Activated T-cell treated with anti-CD3 and anti-CD28 coated beads, Interleukin-2, amount 50 U/mL, for 48 hours (primary cell): ENCODE measurements at regions not wholly inside any gene's neighbourhood (a gene's known extent, or its start where the extent isn't known, plus 50 kb on each side); places are given as distances from the start of the nearest gene placed in this dataset.

ENCODE experiments used
- DNase-seq, 2 experiments: peaks; one replicate each; pipeline ENCODE4 v3.0.0-alpha.2; 2020

- no peak for DNase-seq
These were observed 70.1 kb upstream of the FSTL4 start for GRCh38 chr5:133682451-133682850.

DNA sequence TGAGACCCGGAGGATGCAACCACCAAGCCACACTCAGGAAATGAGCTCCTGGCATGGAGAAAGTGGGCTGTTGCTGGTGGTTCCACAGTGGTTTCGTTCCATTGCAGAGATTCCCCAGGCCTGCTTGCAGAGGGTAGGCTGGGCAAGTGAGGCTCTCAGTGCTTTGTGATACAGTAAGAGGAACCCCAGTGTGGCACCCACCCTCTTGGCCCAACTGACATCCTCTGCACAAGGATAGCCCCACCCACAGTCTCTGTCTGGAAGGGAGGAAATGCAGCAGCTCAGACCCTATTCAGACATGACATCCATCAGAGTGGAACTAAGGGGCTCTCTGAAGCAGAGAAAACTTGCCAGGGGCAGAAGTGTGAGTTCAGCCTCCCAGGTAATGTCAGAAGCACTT, 69.6 kb upstream of the FSTL4 start:
- no peak for DNase-seq

- no peak for DNase-seq
These were observed 68.7 kb upstream of the FSTL4 start for GRCh38 chr5:133680830-133681565.

DNA sequence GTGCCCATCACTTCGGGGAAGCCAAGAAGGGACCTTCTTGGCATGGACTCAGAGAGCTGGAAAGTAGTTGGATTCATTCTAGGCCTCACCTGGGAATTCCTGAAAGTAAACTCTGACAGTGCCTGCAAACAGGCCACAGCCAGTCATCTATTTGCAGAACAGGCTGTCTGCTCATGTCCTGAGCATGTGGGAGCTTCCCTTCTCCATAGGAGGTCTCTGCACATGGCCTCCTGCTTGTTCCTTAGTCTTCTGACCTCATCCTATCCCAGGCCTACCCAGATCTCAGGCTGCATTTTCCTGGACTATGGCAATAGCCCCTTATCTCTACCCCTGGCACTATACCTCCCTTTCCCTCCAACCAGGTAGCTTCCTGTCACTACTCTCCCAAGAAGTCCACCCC, 67.2 kb upstream of the FSTL4 start:
- DNase-seq, result no peak

DNA sequence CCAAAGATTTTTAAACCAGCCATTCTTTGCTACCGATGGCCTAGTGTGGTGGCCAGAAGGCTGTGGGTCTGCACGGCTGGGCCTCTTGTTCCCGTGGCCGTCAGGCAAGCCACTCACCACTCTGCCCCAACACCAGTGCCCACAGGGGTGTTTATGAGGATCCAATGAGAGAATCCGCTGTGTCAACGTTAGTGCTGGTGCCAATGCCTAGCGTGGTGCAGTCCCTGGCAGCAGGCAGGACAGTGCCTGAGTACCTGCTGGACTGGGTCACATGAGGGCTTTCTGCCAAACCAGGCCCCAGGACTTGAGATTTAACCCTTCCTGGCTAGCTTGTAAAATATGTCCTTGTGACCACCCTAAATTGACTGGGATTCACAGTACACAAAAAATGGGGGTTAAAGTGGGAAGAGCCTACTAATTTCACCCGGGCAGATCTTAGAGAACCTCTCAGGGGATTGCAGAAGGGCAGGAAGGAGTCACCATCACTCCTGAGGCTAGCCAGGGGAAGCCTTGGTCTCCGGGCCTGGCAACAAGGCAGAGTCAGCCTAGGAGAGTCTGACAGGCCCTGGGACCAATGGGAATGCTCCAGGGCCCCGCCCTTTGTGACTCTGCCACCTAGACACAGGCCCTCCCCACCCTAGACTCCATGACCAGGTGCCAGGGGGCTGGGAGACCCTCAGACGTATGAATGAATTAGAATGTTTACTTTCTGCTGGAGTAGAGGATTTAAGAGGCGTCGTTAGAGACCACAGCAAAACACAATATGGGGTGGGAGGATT, 63.2 kb upstream of the FSTL4 start:
- no peak for DNase-seq

- DNase-seq, result no peak
These were observed 58.0 kb upstream of the FSTL4 start for GRCh38 chr5:133670336-133670735.

- no peak for DNase-seq
These were observed 57.1 kb upstream of the FSTL4 start for GRCh38 chr5:133669472-133669871.

DNA sequence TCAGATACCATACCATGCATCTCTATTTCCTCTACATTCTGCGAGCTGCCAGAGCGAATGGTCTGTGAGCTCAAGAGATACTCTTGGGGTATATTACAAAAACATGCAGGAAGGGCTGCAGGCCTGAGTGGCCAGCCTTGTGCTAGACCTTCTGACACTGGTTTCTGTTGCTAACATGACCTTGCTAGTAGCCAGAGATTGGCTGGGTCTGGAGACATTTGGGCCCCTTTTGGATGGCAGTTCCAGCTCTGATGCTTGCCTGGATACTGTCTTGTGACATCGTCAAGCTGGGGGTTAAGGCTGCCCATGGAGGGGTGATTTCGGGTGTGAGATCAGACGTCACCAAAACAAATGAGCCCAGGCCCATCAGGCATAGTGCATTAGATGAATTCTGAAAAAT, 56.1 kb upstream of the FSTL4 start:
- DNase-seq, result no peak

GRCh38 chr5:133667217-133667616, 54.9 kb upstream of the FSTL4 start:
- no peak for DNase-seq

- DNase-seq, result no peak
These were observed 53.2 kb upstream of the FSTL4 start for GRCh38 chr5:133665571-133665970.

GRCh38 chr5:133664422-133664821, 52.1 kb upstream of the FSTL4 start:
- DNase-seq, result no peak

DNA sequence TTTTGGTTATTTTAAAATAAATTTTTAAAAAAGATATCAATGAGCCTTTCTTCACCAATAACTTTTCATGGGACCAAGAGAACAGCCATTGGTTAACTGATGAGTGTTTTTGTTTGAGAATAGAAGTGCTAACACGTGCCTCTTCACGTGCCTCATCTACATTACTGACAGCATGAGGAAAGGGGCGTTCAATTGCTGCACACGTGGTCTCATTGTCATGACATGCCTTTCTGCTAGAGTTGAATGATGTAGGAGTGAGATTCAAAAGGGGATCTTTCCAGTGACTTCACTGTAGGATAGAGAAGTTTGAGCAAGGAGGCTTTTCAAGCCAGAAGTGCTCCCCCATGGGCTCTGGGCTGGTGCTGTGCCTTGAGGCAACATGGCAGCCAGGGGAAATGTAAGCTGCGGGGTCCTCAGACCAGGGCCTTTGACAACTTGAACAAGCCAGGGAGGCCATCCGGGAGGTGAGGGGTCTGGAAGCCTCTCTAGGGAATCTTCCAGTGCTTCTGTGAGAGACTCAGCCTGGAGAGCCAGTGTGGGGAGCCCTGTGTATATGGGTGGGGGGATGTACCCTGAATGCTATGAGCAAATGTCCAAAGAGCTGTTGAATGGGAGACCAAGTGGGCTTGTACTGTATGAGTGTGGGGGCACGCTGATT, 51.2 kb upstream of the FSTL4 start:
- no peak for DNase-seq

DNA sequence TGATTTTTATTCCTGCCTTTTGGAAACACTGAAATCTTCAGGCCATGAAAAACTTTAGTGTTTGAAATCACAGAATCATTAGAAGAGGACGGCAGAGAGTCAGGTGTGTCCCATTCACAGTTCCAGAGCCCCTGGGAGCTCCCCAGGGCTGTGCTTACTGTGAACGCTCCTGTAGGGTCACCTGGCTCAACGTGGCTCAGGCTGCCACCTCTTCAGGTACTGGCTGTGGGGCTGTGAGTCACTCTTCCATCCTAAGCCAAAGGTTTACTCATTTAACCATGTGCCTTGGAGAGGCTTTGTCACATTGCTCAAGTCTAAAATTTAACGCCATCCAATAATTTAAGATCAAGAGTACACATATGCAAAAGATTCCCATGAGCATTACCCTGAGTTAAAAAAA, 50.2 kb upstream of the FSTL4 start:
- no peak for DNase-seq
